ENCODE measurements at regions not wholly inside any gene's neighbourhood (a gene's known extent, or its start where the extent isn't known, plus 50 kb on each side); places are given as distances from the start of the nearest gene placed in this dataset.
A peak's percentile ranks its signal among the peaks of the same experiment; 100 is the strongest.
"Not testable (repeated sequence)": the region's sequence is repeated elsewhere in the genome, so short reads cannot be mapped to it uniquely, and the experiment has no call there.

- Mint-ChIP-seq H3K4me3 (no peak overlapping the region), H3K27ac (no peak overlapping the region), H3K27me3 (no peaks in the 10 kb centered on the region), H3K4me1 (peaks cover 0 to 2% (median 0%) of the 10 kb centered on the region in 3 donors), H3K36me3 (no peaks in the 10 kb centered on the region), H3K9me3 (no peaks in the 10 kb centered on the region)
Observed at GRCh38 chr9:108439947-108440346, 415.8 kb downstream of the ACTL7B start.

- H3K9me3 Mint-ChIP-seq: no peaks in the 10 kb centered on the region
- H3K27ac Mint-ChIP-seq: peak overlapping the region in 1 of 3 donors; percentile 24
- H3K4me3 Mint-ChIP-seq: no peak overlapping the region
- no peaks in the 10 kb centered on the region for H3K36me3 Mint-ChIP-seq
- peaks cover 0 to 2% (median 0%) of the 10 kb centered on the region in 3 donors for H3K4me1 Mint-ChIP-seq
- peaks cover 3% of the 10 kb centered on the region for H3K27me3 Mint-ChIP-seq
Observed at GRCh38 chr9:108437656-108438055, 418.1 kb downstream of the ACTL7B start.

- peaks cover 0 to 2% (median 0%) of the 10 kb centered on the region in 3 donors for H3K4me1 Mint-ChIP-seq
- no peak overlapping the region for H3K27ac Mint-ChIP-seq
- no peaks in the 10 kb centered on the region for H3K36me3 Mint-ChIP-seq
- H3K4me3 Mint-ChIP-seq: no peak overlapping the region
- H3K27me3 Mint-ChIP-seq: peaks cover 3% of the 10 kb centered on the region
- H3K9me3 Mint-ChIP-seq: peaks cover 0 to 4% (median 0%) of the 10 kb centered on the region in 3 donors
Observed at GRCh38 chr9:108436448-108436847, 419.3 kb downstream of the ACTL7B start.

DNA sequence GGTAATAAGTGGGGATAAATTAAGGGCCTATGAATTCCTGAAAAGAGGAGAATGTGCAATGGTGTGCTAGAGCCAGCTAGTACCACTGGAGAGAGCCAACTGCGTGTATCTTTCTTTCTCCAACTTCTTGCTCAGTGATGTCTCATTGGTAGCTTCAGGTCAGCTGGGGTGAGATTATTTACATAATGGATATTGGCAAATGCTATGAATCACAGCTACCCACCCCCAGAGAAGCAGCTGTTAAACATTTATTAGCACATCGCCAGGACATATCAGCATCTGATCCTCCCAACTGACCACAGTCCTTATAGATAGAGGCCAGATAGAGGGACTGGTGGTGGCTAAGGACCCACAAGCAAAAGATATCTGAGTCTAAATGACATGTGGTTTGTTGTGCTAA is 421.3 kb downstream of the ACTL7B start:
- H3K9me3 Mint-ChIP-seq: peaks cover 5 to 12% (median 9%) of the 10 kb centered on the region in 3 donors
- H3K4me1 Mint-ChIP-seq: peaks cover 0 to 2% (median 0%) of the 10 kb centered on the region in 3 donors
- no peak overlapping the region for H3K4me3 Mint-ChIP-seq
- no peaks in the 10 kb centered on the region for H3K36me3 Mint-ChIP-seq
- H3K27me3 Mint-ChIP-seq: peaks cover 3% of the 10 kb centered on the region
- H3K27ac Mint-ChIP-seq: no peak overlapping the region

DNA sequence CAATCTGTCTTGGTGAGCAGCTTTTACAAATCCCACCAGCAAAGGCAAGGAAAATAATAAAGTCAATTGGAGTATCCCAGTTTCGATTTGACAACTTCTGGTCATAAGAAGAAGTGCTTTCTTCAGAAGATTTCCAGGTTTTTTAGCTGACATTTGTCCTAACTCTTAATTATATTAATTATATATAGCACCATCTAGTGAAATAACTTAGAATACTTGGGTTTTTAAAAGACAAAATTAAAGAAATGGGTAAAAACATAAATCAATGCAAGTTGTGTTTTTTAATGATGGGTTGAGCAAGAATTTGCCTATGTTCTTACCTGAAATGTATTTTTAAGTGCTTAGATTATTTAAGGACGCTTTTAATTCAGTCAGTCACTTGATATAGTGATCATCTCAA is 421.8 kb downstream of the ACTL7B start:
- H3K4me1 Mint-ChIP-seq: peaks cover 0 to 2% (median 0%) of the 10 kb centered on the region in 3 donors
- H3K27ac Mint-ChIP-seq: no peak overlapping the region
- peaks cover 3% of the 10 kb centered on the region for H3K27me3 Mint-ChIP-seq

GRCh38 chr9:108430655-108431054 is 425.1 kb downstream of the ACTL7B start:
- no peak overlapping the region for H3K4me3 Mint-ChIP-seq
- peaks cover 3% of the 10 kb centered on the region for H3K27me3 Mint-ChIP-seq
- H3K4me1 Mint-ChIP-seq: no peaks in the 10 kb centered on the region
- H3K27ac Mint-ChIP-seq: no peak overlapping the region
- H3K9me3 Mint-ChIP-seq: peaks cover 5 to 17% (median 9%) of the 10 kb centered on the region in 3 donors
- H3K36me3 Mint-ChIP-seq: no peaks in the 10 kb centered on the region

More for the DNA sequence above, 421.8 kb downstream of the ACTL7B start:
- H3K4me3 Mint-ChIP-seq: no peak overlapping the region
- H3K9me3 Mint-ChIP-seq: peaks cover 5 to 12% (median 9%) of the 10 kb centered on the region in 3 donors
- H3K36me3 Mint-ChIP-seq: no peaks in the 10 kb centered on the region

GRCh38 chr9:108427751-108428150 is 428.0 kb downstream of the ACTL7B start:
- no peaks in the 10 kb centered on the region for H3K4me1 Mint-ChIP-seq
- H3K27me3 Mint-ChIP-seq: no peaks in the 10 kb centered on the region
- H3K9me3 Mint-ChIP-seq: peaks cover 5 to 20% (median 9%) of the 10 kb centered on the region in 3 donors
- no peaks in the 10 kb centered on the region for H3K36me3 Mint-ChIP-seq
- no peak overlapping the region for H3K4me3 Mint-ChIP-seq
- no peak overlapping the region for H3K27ac Mint-ChIP-seq

DNA sequence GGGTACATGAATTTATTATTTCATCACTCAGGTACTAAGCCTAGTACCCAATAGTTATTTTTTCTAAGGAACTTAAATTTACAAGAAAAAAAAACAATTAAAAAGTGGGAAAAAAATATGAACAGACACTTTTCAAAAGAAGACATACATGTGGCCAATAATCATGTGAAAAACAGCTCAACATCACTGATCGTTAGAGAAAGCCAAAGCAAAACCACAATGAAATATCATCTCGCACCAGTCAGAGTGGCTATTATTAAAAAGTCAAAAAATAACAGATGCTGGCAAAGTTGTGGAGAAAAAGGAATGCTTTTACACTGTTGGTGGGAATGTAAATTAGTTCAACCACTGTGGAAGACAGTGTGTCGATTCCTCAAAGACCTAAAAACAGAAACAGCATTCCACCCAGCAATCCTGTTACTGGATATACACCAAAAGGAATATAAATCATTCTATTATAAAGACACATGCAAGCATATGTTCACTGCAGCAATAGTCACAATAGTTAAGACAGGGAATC is 429.3 kb downstream of the ACTL7B start:
- peaks cover 5 to 15% (median 9%) of the 10 kb centered on the region in 3 donors for H3K9me3 Mint-ChIP-seq
- H3K36me3 Mint-ChIP-seq, H3K27ac Mint-ChIP-seq, H3K4me1 Mint-ChIP-seq, H3K4me3 Mint-ChIP-seq, H3K27me3 Mint-ChIP-seq: not testable (repeated sequence)

GRCh38 chr9:108423433-108423832 is 432.4 kb downstream of the ACTL7B start:
- Mint-ChIP-seq H3K9me3 (peaks cover 0 to 6% (median 4%) of the 10 kb centered on the region in 3 donors), H3K27me3 (no peaks in the 10 kb centered on the region), H3K4me3 (no peak overlapping the region), H3K36me3 (no peaks in the 10 kb centered on the region), H3K27ac (no peak overlapping the region), H3K4me1 (no peaks in the 10 kb centered on the region)

DNA sequence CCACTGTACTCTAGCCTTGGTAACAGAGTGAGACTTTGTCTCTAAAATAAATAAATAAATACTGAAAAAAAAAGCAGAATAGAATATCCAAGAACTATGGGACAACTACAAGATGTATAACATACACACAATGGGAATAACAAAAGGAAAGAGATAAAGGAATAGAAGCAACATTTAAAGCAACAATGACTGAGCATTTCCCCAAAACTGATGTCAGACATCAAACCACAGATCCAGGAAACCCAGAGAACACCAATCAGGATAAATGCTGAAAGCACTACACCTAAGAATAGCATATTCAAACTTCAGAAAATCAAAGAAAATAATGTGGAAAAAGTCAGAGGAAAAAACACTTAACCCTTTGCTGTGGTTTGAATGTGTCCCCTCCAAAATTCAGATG is 436.4 kb downstream of the ACTL7B start:
- Mint-ChIP-seq H3K27me3 (peaks cover 2% of the 10 kb centered on the region), H3K36me3 (no peaks in the 10 kb centered on the region), H3K9me3 (peaks cover 0 to 4% (median 0%) of the 10 kb centered on the region in 3 donors), H3K27ac (no peak overlapping the region), H3K4me1 (no peaks in the 10 kb centered on the region), H3K4me3 (no peak overlapping the region)

GRCh38 chr9:108417726-108418125 is 438.1 kb downstream of the ACTL7B start:
- H3K9me3 Mint-ChIP-seq: peaks cover 0 to 4% (median 0%) of the 10 kb centered on the region in 3 donors
- no peaks in the 10 kb centered on the region for H3K4me1 Mint-ChIP-seq
- H3K27me3 Mint-ChIP-seq: peaks cover 2% of the 10 kb centered on the region
- H3K36me3 Mint-ChIP-seq: no peaks in the 10 kb centered on the region
- no peak overlapping the region for H3K27ac Mint-ChIP-seq
- no peak overlapping the region for H3K4me3 Mint-ChIP-seq

GRCh38 chr9:108417312-108417711 is 438.5 kb downstream of the ACTL7B start:
- Mint-ChIP-seq H3K4me3 (no peak overlapping the region), H3K36me3 (no peaks in the 10 kb centered on the region), H3K9me3 (peaks cover 0 to 4% (median 0%) of the 10 kb centered on the region in 3 donors), H3K27ac (no peak overlapping the region), H3K27me3 (peaks cover 2% of the 10 kb centered on the region), H3K4me1 (no peaks in the 10 kb centered on the region)

- peaks cover 0 to 4% (median 0%) of the 10 kb centered on the region in 3 donors for H3K9me3 Mint-ChIP-seq
- peaks cover 2% of the 10 kb centered on the region for H3K27me3 Mint-ChIP-seq
- H3K27ac Mint-ChIP-seq: no peak overlapping the region
- H3K4me3 Mint-ChIP-seq: no peak overlapping the region
- H3K36me3 Mint-ChIP-seq: no peaks in the 10 kb centered on the region
- no peaks in the 10 kb centered on the region for H3K4me1 Mint-ChIP-seq
Observed at GRCh38 chr9:108416324-108416723, 439.5 kb downstream of the ACTL7B start.

- Mint-ChIP-seq H3K27me3 (peaks cover 2% of the 10 kb centered on the region), H3K36me3 (no peaks in the 10 kb centered on the region), H3K4me3 (no peak overlapping the region), H3K4me1 (no peaks in the 10 kb centered on the region), H3K9me3 (no peaks in the 10 kb centered on the region), H3K27ac (no peak overlapping the region)
Observed at GRCh38 chr9:108413809-108414208, 442.0 kb downstream of the ACTL7B start.

DNA sequence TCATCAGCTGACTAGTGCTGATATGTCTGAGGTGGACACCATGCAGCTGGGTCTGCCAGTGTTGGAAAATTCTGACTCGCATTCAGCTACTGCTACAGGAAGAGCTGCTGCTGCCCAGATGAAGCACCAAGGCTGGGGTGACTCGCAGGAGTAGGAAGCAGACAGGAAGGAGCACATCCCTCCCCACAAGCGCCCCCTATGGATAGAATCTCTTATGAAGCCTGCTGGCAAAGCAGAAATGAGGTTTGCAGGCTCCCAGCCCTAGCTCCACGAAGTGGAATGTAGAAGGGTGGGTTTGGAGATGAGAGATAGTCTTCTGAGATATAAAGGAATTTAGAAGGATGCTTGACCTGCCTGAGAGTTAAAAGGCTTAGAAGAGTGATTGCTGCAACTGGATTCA is 443.0 kb downstream of the ACTL7B start:
- Mint-ChIP-seq H3K27ac (no peak overlapping the region), H3K9me3 (no peaks in the 10 kb centered on the region), H3K4me1 (no peaks in the 10 kb centered on the region), H3K27me3 (peaks cover 2% of the 10 kb centered on the region), H3K4me3 (no peak overlapping the region), H3K36me3 (no peaks in the 10 kb centered on the region)

GRCh38 chr9:108411632-108412031 is 444.2 kb downstream of the ACTL7B start:
- Mint-ChIP-seq H3K4me3 (no peak overlapping the region), H3K9me3 (no peaks in the 10 kb centered on the region), H3K4me1 (no peaks in the 10 kb centered on the region), H3K27ac (no peak overlapping the region), H3K36me3 (no peaks in the 10 kb centered on the region), H3K27me3 (peaks cover 2% of the 10 kb centered on the region)

Measured in IgD-negative memory B cell (primary cell).